GM19239 (cell line): ENCODE measurements at regions not wholly inside any gene's neighbourhood (a gene's known extent, or its start where the extent isn't known, plus 50 kb on each side); places are given as distances from the start of the nearest gene placed in this dataset.
"Not testable (repeated sequence)": the region's sequence is repeated elsewhere in the genome, so short reads cannot be mapped to it uniquely, and the experiment has no call there.

Source experiments
- DNase-seq: peaks from one replicate; pipeline ENCODE4 v3.0.0; 2011; ENCODE audit warnings: low spot score; ENCODE audit not compliant: insufficient read length
- FAIRE-seq: peaks from 2 replicates; lab custom pipeline; 2011; peaks lifted over from hg19 to GRCh38; lab: Jason Lieb, UNC

- DNase-seq (no peak), FAIRE-seq (no peak)
Measured at GRCh38 chr10:121378251-121378801, 219.9 kb downstream of the FGFR2 start.

GRCh38 chr10:121379013-121379412 lies 219.2 kb downstream of the FGFR2 start:
- FAIRE-seq (no peak), DNase-seq (no peak)

GRCh38 chr10:121380211-121380610 lies 218.0 kb downstream of the FGFR2 start:
- FAIRE-seq (no peak), DNase-seq (no peak)

- DNase-seq, FAIRE-seq: not testable (repeated sequence)
Measured at GRCh38 chr10:121382029-121382520, 216.2 kb downstream of the FGFR2 start.

- FAIRE-seq (no peak), DNase-seq (no peak)
Measured at GRCh38 chr10:121385136-121385535, 213.1 kb downstream of the FGFR2 start.

GRCh38 chr10:121392657-121393056 lies 205.6 kb downstream of the FGFR2 start:
- DNase-seq = no peak
- no peak for FAIRE-seq

- no peak for DNase-seq
- no peak for FAIRE-seq
Measured at GRCh38 chr10:121393522-121393921, 204.7 kb downstream of the FGFR2 start.

GRCh38 chr10:121400507-121400906 lies 197.7 kb downstream of the FGFR2 start:
- not testable (repeated sequence) for DNase-seq, FAIRE-seq

- DNase-seq (no peak), FAIRE-seq (no peak)
Measured at GRCh38 chr10:121403527-121403926, 194.7 kb downstream of the FGFR2 start.

- FAIRE-seq (no peak), DNase-seq (no peak)
Measured at GRCh38 chr10:121404611-121405010, 193.6 kb downstream of the FGFR2 start.

- DNase-seq = no peak
- no peak for FAIRE-seq
Measured at GRCh38 chr10:121405096-121405495, 193.1 kb downstream of the FGFR2 start.

- DNase-seq = no peak
- no peak for FAIRE-seq
Measured at GRCh38 chr10:121405549-121405948, 192.7 kb downstream of the FGFR2 start.

DNA sequence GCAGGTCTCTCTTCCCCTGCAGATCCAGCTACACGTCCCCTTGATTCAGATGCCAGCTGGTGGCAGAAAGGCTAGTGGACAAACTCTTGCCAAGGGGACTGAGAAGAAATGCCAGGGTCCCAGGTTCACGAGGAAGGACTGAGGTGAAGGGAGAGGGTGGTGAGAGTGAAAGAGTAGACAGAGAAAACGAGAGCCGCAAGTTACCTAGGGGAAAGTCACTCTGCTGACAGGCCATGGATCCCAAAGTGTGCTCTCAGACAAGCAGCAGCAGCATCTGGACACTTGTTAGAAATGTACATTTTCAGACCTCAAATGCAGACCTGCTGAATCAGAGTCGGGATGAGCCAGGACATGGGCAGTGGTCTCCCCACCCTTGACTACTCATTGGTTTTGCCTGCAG lies 192.3 kb downstream of the FGFR2 start:
- FAIRE-seq (no peak), DNase-seq (no peak)

GRCh38 chr10:121406823-121407545 lies 191.3 kb downstream of the FGFR2 start:
- no peak for FAIRE-seq
- no peak for DNase-seq

- FAIRE-seq (no peak), DNase-seq (no peak)
Measured at GRCh38 chr10:121409466-121410104, 188.7 kb downstream of the FGFR2 start.

GRCh38 chr10:121411004-121411403 lies 187.2 kb downstream of the FGFR2 start:
- FAIRE-seq (no peak), DNase-seq (no peak)

DNA sequence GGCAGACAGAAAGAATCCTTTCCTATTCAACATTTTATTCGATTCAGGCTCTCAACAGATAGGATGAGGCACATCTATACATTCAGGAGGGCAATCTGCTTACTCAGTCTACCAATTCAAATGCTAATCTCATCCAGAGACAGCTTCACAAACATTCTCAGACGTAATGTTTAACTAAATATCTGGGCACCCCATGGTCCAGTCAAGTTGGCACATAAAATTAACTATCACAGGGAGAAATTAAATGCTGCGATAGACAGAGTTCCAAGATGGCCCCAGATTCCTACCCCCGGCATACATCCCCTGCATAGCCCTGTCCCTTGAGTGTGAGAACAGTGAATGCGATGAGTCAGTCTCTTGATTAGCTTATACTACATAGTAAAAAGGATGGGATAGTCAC lies 184.3 kb downstream of the FGFR2 start:
- FAIRE-seq (no peak), DNase-seq (no peak)

DNA sequence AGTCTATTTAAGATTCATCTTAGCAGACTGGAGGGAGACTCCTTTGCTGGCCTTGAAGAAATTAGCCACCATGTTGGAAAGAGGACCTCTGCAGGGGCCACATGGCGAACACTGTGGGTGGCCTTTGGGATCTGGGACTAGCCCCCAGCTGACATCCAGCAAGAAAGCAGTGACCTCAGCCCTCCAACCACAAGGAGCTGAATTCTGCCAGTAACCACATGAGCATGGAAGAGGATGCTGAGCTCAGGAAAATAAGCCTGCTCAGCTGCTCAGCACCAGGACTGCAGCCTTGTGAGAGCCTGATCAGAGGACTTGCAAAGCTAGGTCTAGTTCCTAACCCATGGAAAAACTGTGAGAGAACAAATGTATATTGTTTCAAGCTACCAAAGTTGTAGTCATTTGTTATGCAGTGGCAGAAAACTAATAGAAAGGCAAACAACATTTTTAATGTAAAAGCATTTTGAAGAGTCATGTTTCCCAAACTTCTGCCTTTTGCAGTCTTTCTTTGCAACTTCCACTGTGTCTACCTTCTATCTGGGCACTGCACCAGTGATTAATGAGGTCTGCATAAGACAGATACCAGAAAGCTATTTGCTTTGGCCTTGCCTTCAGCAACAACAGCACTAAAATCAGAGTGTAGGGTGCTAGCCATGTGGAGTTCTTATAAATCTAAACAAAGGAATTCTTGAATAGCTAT lies 183.7 kb downstream of the FGFR2 start:
- no peak for FAIRE-seq
- DNase-seq = no peak

GRCh38 chr10:121415063-121415399 lies 183.2 kb downstream of the FGFR2 start:
- no peak for FAIRE-seq
- DNase-seq = no peak

DNA sequence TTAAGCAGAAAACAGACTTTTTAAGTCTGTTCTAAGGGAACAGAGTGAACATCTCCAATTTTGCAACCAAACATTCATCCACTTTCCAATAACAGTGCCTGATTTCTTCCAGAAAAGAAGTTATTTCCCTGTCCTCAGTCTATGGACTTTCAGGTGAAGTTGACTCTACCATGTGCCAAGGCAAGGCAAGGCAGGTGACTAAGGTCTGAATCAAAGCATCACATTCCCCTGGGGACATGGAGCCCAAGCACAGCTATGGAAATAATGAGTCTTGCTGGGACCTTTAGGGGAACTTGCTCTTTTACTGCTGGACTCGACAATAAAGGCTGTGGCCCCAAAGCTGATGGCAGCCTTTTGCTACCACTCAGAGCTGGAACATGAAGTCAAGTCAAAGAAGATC lies 182.2 kb downstream of the FGFR2 start:
- DNase-seq (no peak), FAIRE-seq (no peak)

- no peak for FAIRE-seq
- no peak for DNase-seq
Measured at GRCh38 chr10:121417298-121417697, 180.9 kb downstream of the FGFR2 start.
